Body of pancreas (tissue), 4 donors: ENCODE measurements at regions not wholly inside any gene's neighbourhood (a gene's known extent, or its start where the extent isn't known, plus 50 kb on each side); places are given as distances from the start of the nearest gene placed in this dataset.

ENCODE experiments used
- CTCF ChIP-seq, 7 experiments: fragments of 450-650 bp in 4 of 7; fragments of 200-600 bp in 3 of 7; sonication (generic) in 3 of 7; IDR thresholded peaks; one replicate each; pipeline ENCODE4 v1.5.1; 2016 to 2019; ENCODE audit warnings: antibody characterized with exemption in 7 of 7
- POLR2A ChIP-seq, 3 donors: fragments of 450-650 bp; IDR thresholded peaks; one replicate each; pipeline ENCODE4 v1.6.1; 2016; ENCODE audit warnings: antibody characterized with exemption in 3 of 3, mild to moderate bottlenecking in 2 of 3

GRCh38 chr1:213656039-213656438 lies 331.7 kb upstream of the PROX1 start:
- TF ChIP-seq CTCF (IDR thresholded peaks at IDR 0.05) (no peak), POLR2A (IDR thresholded peaks at IDR 0.05) (no peak)
